ENCODE measurements at regions not wholly inside any gene's neighbourhood (a gene's known extent, or its start where the extent isn't known, plus 50 kb on each side); places are given as distances from the start of the nearest gene placed in this dataset.
"Not testable (repeated sequence)": the region's sequence is repeated elsewhere in the genome, so short reads cannot be mapped to it uniquely, and the experiment has no call there.

DNA sequence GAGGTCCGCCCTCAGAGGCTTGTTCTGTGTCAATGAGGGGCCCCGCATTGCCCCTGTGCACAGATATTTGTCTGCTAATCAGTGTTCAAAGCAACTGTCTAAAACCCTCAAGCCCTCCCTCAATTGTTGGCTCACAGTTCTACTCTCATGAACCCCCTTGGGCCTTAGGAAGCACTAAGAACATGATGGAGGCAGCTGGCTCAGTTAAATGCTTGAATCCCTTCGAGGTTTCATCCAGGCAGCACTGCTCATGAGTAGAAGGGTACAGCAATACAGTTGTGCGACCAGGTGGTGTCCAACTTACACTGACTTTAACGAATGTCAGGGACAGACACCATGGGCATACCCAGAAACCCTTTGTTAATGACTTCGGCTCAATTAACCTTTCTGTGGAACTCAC lies 89.2 kb upstream of the WSCD1 start:
- H3K9ac ChIP-seq (ENCODE audit: low read length), result no peak overlapping the region
- TF ChIP-seq, protein P1, sequence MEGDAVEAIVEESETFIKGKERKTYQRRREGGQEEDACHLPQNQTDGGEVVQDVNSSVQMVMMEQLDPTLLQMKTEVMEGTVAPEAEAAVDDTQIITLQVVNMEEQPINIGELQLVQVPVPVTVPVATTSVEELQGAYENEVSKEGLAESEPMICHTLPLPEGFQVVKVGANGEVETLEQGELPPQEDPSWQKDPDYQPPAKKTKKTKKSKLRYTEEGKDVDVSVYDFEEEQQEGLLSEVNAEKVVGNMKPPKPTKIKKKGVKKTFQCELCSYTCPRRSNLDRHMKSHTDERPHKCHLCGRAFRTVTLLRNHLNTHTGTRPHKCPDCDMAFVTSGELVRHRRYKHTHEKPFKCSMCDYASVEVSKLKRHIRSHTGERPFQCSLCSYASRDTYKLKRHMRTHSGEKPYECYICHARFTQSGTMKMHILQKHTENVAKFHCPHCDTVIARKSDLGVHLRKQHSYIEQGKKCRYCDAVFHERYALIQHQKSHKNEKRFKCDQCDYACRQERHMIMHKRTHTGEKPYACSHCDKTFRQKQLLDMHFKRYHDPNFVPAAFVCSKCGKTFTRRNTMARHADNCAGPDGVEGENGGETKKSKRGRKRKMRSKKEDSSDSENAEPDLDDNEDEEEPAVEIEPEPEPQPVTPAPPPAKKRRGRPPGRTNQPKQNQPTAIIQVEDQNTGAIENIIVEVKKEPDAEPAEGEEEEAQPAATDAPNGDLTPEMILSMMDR (IDR thresholded peaks at IDR 0.05; ENCODE audit: insufficient read depth, low read depth, low read length), result no peak
- TF ChIP-seq EZH2 (IDR thresholded peaks at IDR 0.05; ENCODE audit: insufficient read depth, low read length), result no peak
- DNase-seq (ENCODE audit: low read depth) (no peak), FAIRE-seq (no peak)
- no peak overlapping the region for H3K4me3 Mint-ChIP-seq (ENCODE audit: unreplicated experiment)
- no peak overlapping the region for H2AFZ ChIP-seq (ENCODE audit: low read depth, low read length)
- peaks cover 3% of the 10 kb centered on the region for H3K36me3 Mint-ChIP-seq (ENCODE audit: low read depth, unreplicated experiment)
- H3K27ac Mint-ChIP-seq (ENCODE audit: unreplicated experiment), result no peak overlapping the region
- H3K4me1 ChIP-seq (ENCODE audit: insufficient read depth, low read length), result no peaks in the 10 kb centered on the region
- no peaks in the 10 kb centered on the region for H3K4me1 Mint-ChIP-seq (ENCODE audit: low read depth, unreplicated experiment)
- no peaks in the 10 kb centered on the region for H3K27me3 ChIP-seq (ENCODE audit: insufficient read depth, low read length)
- H3K27me3 Mint-ChIP-seq (ENCODE audit: low read depth, unreplicated experiment), result peaks cover 25% of the 10 kb centered on the region
- H3K4me3 ChIP-seq (ENCODE audit: insufficient read depth, low read depth, low read length), result no peak overlapping the region
- H3K36me3 ChIP-seq (ENCODE audit: insufficient read depth, low read length), result no peaks in the 10 kb centered on the region
- peaks cover 3% of the 10 kb centered on the region for H3K9me3 Mint-ChIP-seq (ENCODE audit: unreplicated experiment)
- H3K27ac ChIP-seq (ENCODE audit: low read depth, low read length), result no peak overlapping the region
- no peaks in the 10 kb centered on the region for H3K79me2 ChIP-seq (ENCODE audit: insufficient read depth, low read length)
- no peaks in the 10 kb centered on the region for H4K20me1 ChIP-seq (ENCODE audit: insufficient read depth, low read length)
- no peak overlapping the region for H3K4me2 ChIP-seq (ENCODE audit: low read length)
- peaks cover 4% of the 10 kb centered on the region for H3K9me3 ChIP-seq (ENCODE audit: insufficient read depth, low read depth, low read length)

DNA sequence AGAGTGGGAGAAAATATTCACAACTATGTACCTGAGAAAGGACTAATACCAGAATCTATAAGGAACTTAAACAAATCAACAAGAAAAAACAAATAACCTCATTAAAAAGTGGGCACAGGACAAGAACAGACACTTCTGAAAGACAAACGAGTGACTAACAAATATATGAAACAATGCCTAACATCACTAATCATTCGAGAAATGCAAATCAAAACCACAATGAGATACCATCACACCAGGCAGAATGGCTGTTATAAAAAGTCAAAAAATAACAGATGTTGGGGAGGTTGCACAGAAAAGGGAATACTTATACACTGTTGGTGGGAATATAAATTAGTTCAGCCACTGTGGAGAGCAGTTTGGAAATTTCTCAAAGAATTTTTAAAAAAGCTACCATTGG lies 83.5 kb upstream of the WSCD1 start:
- H3K4me1 Mint-ChIP-seq (ENCODE audit: low read depth, unreplicated experiment), result no peaks in the 10 kb centered on the region
- H3K4me2 ChIP-seq (ENCODE audit: low read length), result no peak overlapping the region
- H3K9me3 ChIP-seq (ENCODE audit: insufficient read depth, low read depth, low read length), result no peaks in the 10 kb centered on the region
- peaks cover 2% of the 10 kb centered on the region for H3K27me3 Mint-ChIP-seq (ENCODE audit: low read depth, unreplicated experiment)
- TF ChIP-seq, protein P1 (IDR thresholded peaks at IDR 0.05; ENCODE audit: insufficient read depth, low read depth, low read length), result no peak
- TF ChIP-seq EZH2 (IDR thresholded peaks at IDR 0.05; ENCODE audit: insufficient read depth, low read length), result no peak
- H3K4me1 ChIP-seq (ENCODE audit: insufficient read depth, low read length), result no peaks in the 10 kb centered on the region
- H3K27ac Mint-ChIP-seq (ENCODE audit: unreplicated experiment), result no peak overlapping the region
- no peaks in the 10 kb centered on the region for H3K36me3 ChIP-seq (ENCODE audit: insufficient read depth, low read length)
- H3K27ac ChIP-seq (ENCODE audit: low read depth, low read length), result no peak overlapping the region
- no peaks in the 10 kb centered on the region for H3K27me3 ChIP-seq (ENCODE audit: insufficient read depth, low read length)
- FAIRE-seq (no peak), DNase-seq (ENCODE audit: low read depth) (peak; percentile 1)
- no peak overlapping the region for H3K9ac ChIP-seq (ENCODE audit: low read length)
- no peaks in the 10 kb centered on the region for H4K20me1 ChIP-seq (ENCODE audit: insufficient read depth, low read length)
- H3K4me3 ChIP-seq (ENCODE audit: insufficient read depth, low read depth, low read length), result no peak overlapping the region
- no peak overlapping the region for H3K4me3 Mint-ChIP-seq (ENCODE audit: unreplicated experiment)
- no peaks in the 10 kb centered on the region for H3K79me2 ChIP-seq (ENCODE audit: insufficient read depth, low read length)
- H3K36me3 Mint-ChIP-seq (ENCODE audit: low read depth, unreplicated experiment), result no peaks in the 10 kb centered on the region
- H2AFZ ChIP-seq (ENCODE audit: low read depth, low read length), result no peak overlapping the region
- no peaks in the 10 kb centered on the region for H3K9me3 Mint-ChIP-seq (ENCODE audit: unreplicated experiment)

DNA sequence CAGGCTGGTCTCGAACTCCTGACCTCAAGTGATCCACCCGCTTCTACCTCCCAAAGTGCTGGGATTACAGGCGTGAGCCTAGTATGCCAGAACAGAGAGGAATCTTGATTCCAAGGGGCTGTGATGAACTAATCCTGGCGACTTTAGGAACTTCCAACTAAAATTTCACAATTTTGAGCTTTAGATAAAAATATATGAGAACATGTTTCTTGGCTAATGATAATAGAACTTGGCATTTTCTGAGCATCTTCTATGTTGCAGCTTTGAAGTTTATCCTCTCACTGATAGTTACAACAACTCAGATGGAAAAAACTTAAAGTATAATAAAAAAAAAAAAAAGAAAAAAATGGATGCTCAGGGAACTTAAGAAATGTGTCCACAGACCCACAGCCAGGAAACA lies 69.8 kb upstream of the WSCD1 start:
- Histone ChIP-seq H3K4me3 (ENCODE audit: insufficient read depth, low read depth, low read length) (no peak overlapping the region), H3K36me3 (ENCODE audit: insufficient read depth, low read length) (no peaks in the 10 kb centered on the region), H3K4me2 (ENCODE audit: low read length) (no peak overlapping the region), H3K9me3 (ENCODE audit: insufficient read depth, low read depth, low read length) (no peaks in the 10 kb centered on the region), H3K4me1 (ENCODE audit: insufficient read depth, low read length) (peaks cover 6% of the 10 kb centered on the region), H3K79me2 (ENCODE audit: insufficient read depth, low read length) (no peaks in the 10 kb centered on the region), H2AFZ (ENCODE audit: low read depth, low read length) (no peak overlapping the region), H4K20me1 (ENCODE audit: insufficient read depth, low read length) (no peaks in the 10 kb centered on the region), H3K27me3 (ENCODE audit: insufficient read depth, low read length) (no peaks in the 10 kb centered on the region), H3K27ac (ENCODE audit: low read depth, low read length) (no peak overlapping the region), H3K9ac (ENCODE audit: low read length) (no peak overlapping the region)
- Mint-ChIP-seq H3K4me1 (ENCODE audit: low read depth, unreplicated experiment) (peaks cover 5% of the 10 kb centered on the region), H3K36me3 (ENCODE audit: low read depth, unreplicated experiment) (no peaks in the 10 kb centered on the region), H3K27me3 (ENCODE audit: low read depth, unreplicated experiment) (peaks cover 8% of the 10 kb centered on the region), H3K4me3 (ENCODE audit: unreplicated experiment) (no peak overlapping the region), H3K9me3 (ENCODE audit: unreplicated experiment) (peaks cover 2% of the 10 kb centered on the region), H3K27ac (ENCODE audit: unreplicated experiment) (no peak overlapping the region)
- TF ChIP-seq EZH2 (IDR thresholded peaks at IDR 0.05; ENCODE audit: insufficient read depth, low read length), result no peak
- TF ChIP-seq, protein P1 (IDR thresholded peaks at IDR 0.05; ENCODE audit: insufficient read depth, low read depth, low read length), result no peak
- no peak for FAIRE-seq
- no peak for DNase-seq (ENCODE audit: low read depth)

DNA sequence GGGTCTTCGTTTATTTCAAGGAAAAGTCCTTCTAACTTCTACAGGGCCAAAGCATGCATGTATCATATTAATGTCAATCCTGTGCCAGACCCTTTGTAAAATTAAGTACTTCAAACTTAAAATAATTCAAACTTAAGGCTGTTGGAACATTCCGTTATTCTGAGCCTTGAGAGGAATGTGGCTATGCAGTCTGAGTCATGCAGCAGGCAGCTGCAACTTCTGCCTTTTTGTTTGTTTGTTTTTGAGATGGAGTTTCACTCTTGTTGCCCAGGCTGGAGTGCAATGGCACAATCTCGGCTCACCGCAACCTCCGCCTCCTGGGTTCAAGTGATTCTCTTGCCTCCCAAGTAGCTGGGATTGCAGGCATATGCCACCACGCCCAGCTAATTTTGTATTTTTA lies 67.0 kb upstream of the WSCD1 start:
- H3K27me3 ChIP-seq (ENCODE audit: insufficient read depth, low read length); H3K36me3 Mint-ChIP-seq (ENCODE audit: low read depth, unreplicated experiment); H2AFZ ChIP-seq (ENCODE audit: low read depth, low read length); H3K79me2 ChIP-seq (ENCODE audit: insufficient read depth, low read length); H3K27me3 Mint-ChIP-seq (ENCODE audit: low read depth, unreplicated experiment); H3K9me3 ChIP-seq (ENCODE audit: insufficient read depth, low read depth, low read length); H3K27ac ChIP-seq (ENCODE audit: low read depth, low read length); H3K4me3 ChIP-seq (ENCODE audit: insufficient read depth, low read depth, low read length); FAIRE-seq; H3K9me3 Mint-ChIP-seq (ENCODE audit: unreplicated experiment); H3K36me3 ChIP-seq (ENCODE audit: insufficient read depth, low read length); H3K4me1 ChIP-seq (ENCODE audit: insufficient read depth, low read length); H3K9ac ChIP-seq (ENCODE audit: low read length); H3K27ac Mint-ChIP-seq (ENCODE audit: unreplicated experiment); H3K4me1 Mint-ChIP-seq (ENCODE audit: low read depth, unreplicated experiment); H4K20me1 ChIP-seq (ENCODE audit: insufficient read depth, low read length); H3K4me3 Mint-ChIP-seq (ENCODE audit: unreplicated experiment): not testable (repeated sequence)
- H3K4me2 ChIP-seq (ENCODE audit: low read length), result peak overlapping the region; percentile 10
- peak; percentile 79 for DNase-seq (ENCODE audit: low read depth)
